ENCODE measurements at regions not wholly inside any gene's neighbourhood (a gene's known extent, or its start where the extent isn't known, plus 50 kb on each side); places are given as distances from the start of the nearest gene placed in this dataset.
"Not testable (repeated sequence)": the region's sequence is repeated elsewhere in the genome, so short reads cannot be mapped to it uniquely, and the experiment has no call there.

- DNase-seq = no peak
Observed at GRCh38 chr20:53789989-53790675, 196.5 kb upstream of the ZNF217 start.

GRCh38 chr20:53788253-53789022, 194.8 kb upstream of the ZNF217 start:
- DNase-seq = no peak

GRCh38 chr20:53787491-53787931, 193.9 kb upstream of the ZNF217 start:
- not testable (repeated sequence) for DNase-seq

- no peak for DNase-seq
Observed at GRCh38 chr20:53786445-53787267, 193.0 kb upstream of the ZNF217 start.

- no peak for DNase-seq
Observed at GRCh38 chr20:53786071-53786444, 192.4 kb upstream of the ZNF217 start.

GRCh38 chr20:53785320-53785719, 191.7 kb upstream of the ZNF217 start:
- DNase-seq = no peak

- no peak for DNase-seq
Observed at GRCh38 chr20:53783768-53784167, 190.1 kb upstream of the ZNF217 start.

GRCh38 chr20:53782612-53783246, 189.1 kb upstream of the ZNF217 start:
- DNase-seq = no peak

GRCh38 chr20:53779822-53780221, 186.2 kb upstream of the ZNF217 start:
- no peak for DNase-seq

- DNase-seq = no peak
Observed at GRCh38 chr20:53778736-53779135, 185.1 kb upstream of the ZNF217 start.

GRCh38 chr20:53778041-53778516, 184.4 kb upstream of the ZNF217 start:
- DNase-seq = no peak

- not testable (repeated sequence) for DNase-seq
Observed at GRCh38 chr20:53777402-53777801, 183.8 kb upstream of the ZNF217 start.

- DNase-seq = no peak
Observed at GRCh38 chr20:53776858-53777257, 183.2 kb upstream of the ZNF217 start.

- DNase-seq = no peak
Observed at GRCh38 chr20:53774461-53775203, 181.0 kb upstream of the ZNF217 start.

GRCh38 chr20:53773792-53774401, 180.3 kb upstream of the ZNF217 start:
- DNase-seq = no peak

GRCh38 chr20:53773066-53773791, 179.6 kb upstream of the ZNF217 start:
- DNase-seq = not testable (repeated sequence)

GRCh38 chr20:53769041-53769440, 175.4 kb upstream of the ZNF217 start:
- no peak for DNase-seq

- no peak for DNase-seq
Observed at GRCh38 chr20:53768329-53768728, 174.7 kb upstream of the ZNF217 start.

- DNase-seq = no peak
Observed at GRCh38 chr20:53767206-53767930, 173.7 kb upstream of the ZNF217 start.

- DNase-seq = no peak
Observed at GRCh38 chr20:53764415-53764800, 170.8 kb upstream of the ZNF217 start.

Data from activated CD4-positive, alpha-beta T cell treated with anti-CD3 and anti-CD28 coated beads, Interleukin-2, amount 50 U/mL, for 1 hour (primary cell).